ENCODE measurements at regions not wholly inside any gene's neighbourhood (a gene's known extent, or its start where the extent isn't known, plus 50 kb on each side); places are given as distances from the start of the nearest gene placed in this dataset.

GRCh38 chr13:43990829-43991228 is 111.1 kb downstream of the LACC1 start:
- TF ChIP-seq EZH2phosphoT487 (IDR thresholded peaks at IDR 0.05; ENCODE audit: unreplicated experiment) (no peak), CTCF (conservative IDR thresholded peaks at IDR 0.05; ENCODE audit: low read depth in 2 of 2) (no peak), POLR2AphosphoS5 (IDR thresholded peaks at IDR 0.05; ENCODE audit: low read depth) (no peak), REST (IDR thresholded peaks at IDR 0.05; ENCODE audit: unreplicated experiment) (no peak), ETS1 (IDR thresholded peaks at IDR 0.05) (no peak), EZH2 (IDR thresholded peaks at IDR 0.05; ENCODE audit: low read depth, unreplicated experiment) (no peak), CREB1 (CRISPR knock-in tag; IDR thresholded peaks at IDR 0.05; ENCODE audit: low read depth) (no peak), NANOG (IDR thresholded peaks at IDR 0.05; ENCODE audit: borderline replicate concordance) (no peak), ZNF462 (CRISPR knock-in tag; IDR thresholded peaks at IDR 0.05) (no peak), JUNB (IDR thresholded peaks at IDR 0.05; ENCODE audit: unreplicated experiment) (no peak)
